ENCODE measurements at regions not wholly inside any gene's neighbourhood (a gene's known extent, or its start where the extent isn't known, plus 50 kb on each side); places are given as distances from the start of the nearest gene placed in this dataset.

DNA sequence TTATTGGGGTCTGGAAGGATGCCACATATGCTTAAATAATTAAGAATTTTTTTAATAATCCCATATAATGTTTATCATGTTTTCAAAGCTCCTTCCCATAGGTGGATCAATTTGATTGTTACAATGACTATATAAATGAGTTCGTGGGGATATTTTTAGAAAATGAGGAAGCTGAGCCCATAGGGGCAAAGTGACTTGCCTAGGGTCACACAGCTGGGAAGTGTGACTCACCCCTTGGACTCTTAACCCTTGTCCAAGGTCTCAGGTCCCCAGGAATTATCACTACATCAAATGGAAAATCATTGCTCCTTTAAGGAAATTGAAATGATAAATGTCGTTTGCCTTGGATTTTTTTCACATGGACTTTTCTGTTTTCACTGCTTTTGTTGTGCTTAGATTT is 161.2 kb upstream of the RGMA start:
- DNase-seq = no peak
- TF ChIP-seq, protein P1, sequence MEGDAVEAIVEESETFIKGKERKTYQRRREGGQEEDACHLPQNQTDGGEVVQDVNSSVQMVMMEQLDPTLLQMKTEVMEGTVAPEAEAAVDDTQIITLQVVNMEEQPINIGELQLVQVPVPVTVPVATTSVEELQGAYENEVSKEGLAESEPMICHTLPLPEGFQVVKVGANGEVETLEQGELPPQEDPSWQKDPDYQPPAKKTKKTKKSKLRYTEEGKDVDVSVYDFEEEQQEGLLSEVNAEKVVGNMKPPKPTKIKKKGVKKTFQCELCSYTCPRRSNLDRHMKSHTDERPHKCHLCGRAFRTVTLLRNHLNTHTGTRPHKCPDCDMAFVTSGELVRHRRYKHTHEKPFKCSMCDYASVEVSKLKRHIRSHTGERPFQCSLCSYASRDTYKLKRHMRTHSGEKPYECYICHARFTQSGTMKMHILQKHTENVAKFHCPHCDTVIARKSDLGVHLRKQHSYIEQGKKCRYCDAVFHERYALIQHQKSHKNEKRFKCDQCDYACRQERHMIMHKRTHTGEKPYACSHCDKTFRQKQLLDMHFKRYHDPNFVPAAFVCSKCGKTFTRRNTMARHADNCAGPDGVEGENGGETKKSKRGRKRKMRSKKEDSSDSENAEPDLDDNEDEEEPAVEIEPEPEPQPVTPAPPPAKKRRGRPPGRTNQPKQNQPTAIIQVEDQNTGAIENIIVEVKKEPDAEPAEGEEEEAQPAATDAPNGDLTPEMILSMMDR (IDR thresholded peaks at IDR 0.05) = no peak
- no peak for TF ChIP-seq POLR2A (IDR thresholded peaks at IDR 0.05)

DNA sequence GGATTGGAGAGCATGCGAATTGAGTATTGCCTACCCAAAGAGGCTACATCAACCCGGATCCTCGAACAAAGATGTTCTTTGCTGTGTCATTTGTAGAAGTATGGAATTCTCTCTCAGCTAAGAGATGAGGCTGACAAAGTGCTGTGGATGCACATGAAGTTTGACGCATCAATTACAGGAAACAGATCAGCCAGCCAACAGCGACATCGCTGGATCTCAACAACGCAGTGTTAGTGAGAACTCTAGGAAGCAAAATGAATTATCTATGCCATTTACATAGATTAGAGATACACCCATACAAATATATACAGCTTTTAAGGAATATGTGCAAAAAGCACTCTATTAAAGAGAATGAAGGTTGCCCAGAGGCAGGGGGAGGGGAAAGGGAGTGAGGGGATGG is 160.6 kb upstream of the RGMA start:
- no peak for DNase-seq
- Histone ChIP-seq H3K27me3 (no peaks in the 10 kb centered on the region), H3K4me1 (peaks cover 0 to 3% (median 0%) of the 10 kb centered on the region in 4 donors), H3K27ac (no peak overlapping the region), H3K9me3 (no peaks in the 10 kb centered on the region), H3K4me3 (no peak overlapping the region), H3K36me3 (no peaks in the 10 kb centered on the region)
- TF ChIP-seq, protein P1 (IDR thresholded peaks at IDR 0.05) = no peak
- TF ChIP-seq POLR2A (IDR thresholded peaks at IDR 0.05) = no peak

More for the DNA sequence above, 161.2 kb upstream of the RGMA start:
- Histone ChIP-seq H3K9me3 (no peaks in the 10 kb centered on the region), H3K4me1 (peaks cover 0 to 3% (median 0%) of the 10 kb centered on the region in 4 donors), H3K27ac (no peak overlapping the region), H3K36me3 (no peaks in the 10 kb centered on the region), H3K27me3 (no peaks in the 10 kb centered on the region), H3K4me3 (no peak overlapping the region)

DNA sequence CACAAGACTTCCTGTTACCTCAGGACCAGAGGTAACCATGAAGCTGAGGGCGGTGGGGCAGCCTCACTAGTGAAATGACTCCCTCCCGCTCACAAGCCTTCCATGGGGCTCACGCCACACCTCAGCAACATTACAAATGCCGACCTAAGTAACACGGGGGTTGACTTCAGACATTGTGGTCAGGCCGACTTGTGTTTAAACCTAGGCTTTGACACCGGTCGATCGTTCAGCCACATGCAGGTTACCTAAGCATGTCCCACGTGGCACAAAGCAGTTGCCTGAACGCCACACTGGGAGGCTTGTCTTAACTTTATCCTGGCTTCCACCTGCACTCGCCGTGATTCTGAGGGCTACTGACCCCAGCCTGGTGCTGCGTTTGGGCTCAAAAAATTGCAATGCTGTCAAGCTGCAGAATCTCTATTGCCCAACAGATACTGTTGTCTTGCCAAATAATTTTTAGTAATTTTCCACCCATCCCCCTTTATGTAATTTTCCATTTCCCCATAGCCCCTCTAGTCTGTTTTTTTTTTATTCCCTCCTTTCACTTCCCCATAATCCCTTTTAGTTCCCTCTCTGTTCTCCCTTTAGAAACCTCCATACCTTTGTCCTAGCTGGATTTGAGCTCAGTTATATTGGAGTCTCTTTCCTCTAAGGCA is 158.6 kb upstream of the RGMA start:
- Histone ChIP-seq H3K4me3 (no peak overlapping the region), H3K9me3 (no peaks in the 10 kb centered on the region), H3K27me3 (no peaks in the 10 kb centered on the region), H3K27ac (no peak overlapping the region), H3K36me3 (no peaks in the 10 kb centered on the region), H3K4me1 (peaks cover 0 to 3% (median 0%) of the 10 kb centered on the region in 4 donors)
- DNase-seq = no peak
- TF ChIP-seq, protein P1 (IDR thresholded peaks at IDR 0.05) = no peak
- no peak for TF ChIP-seq POLR2A (IDR thresholded peaks at IDR 0.05)

DNA sequence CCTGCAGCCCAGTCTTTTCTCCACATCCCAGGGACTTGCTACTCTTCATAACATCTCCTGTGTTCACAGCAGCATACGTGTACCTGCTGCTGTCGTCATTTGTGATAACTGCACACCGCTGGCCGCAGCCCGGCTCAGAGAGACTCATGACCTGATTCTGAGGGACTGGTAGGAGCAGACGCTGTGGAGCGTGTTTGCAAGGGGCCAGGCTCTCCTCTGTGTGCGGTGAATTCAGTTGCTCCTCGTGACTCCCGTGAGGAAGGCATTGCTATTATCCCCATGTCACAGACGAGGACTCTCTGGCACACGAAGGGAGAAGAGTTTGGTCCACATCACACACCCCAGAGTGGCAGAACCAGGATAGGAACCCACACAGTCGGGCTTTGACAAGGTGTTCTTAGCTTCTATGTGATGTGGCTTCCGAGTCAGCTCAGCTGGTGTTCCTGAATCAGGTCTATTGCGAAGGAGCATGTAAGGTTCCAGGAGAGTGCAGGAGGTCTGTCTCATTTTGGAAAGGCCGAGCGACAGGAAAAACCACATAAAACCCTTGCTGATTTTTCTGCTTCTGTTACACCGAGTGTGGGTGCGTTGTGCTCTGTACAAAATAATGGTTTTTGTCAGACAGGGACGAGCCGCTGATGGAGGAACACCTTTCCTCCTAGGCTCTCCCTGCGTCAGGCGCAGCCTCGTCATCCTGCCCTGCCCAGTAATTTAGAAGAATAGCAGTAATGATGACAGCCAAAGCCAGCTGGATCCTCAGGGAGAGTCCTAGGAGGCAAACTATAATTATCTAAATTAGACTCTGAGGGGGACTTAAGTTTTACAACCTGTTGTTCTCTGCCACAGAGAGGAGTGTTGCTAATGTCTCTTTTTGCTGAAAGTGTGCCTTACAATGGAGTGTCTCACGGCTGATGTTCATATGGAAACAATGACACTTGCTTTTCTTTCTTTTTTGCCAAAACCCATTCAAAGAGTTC is 157.5 kb upstream of the RGMA start:
- H3K4me3 ChIP-seq = no peak overlapping the region
- H3K36me3 ChIP-seq = no peaks in the 10 kb centered on the region
- H3K27me3 ChIP-seq = no peaks in the 10 kb centered on the region
- peaks cover 0 to 3% (median 0%) of the 10 kb centered on the region in 4 donors for H3K4me1 ChIP-seq
- no peak for DNase-seq
- no peak for TF ChIP-seq POLR2A (IDR thresholded peaks at IDR 0.05)
- TF ChIP-seq, protein P1 (IDR thresholded peaks at IDR 0.05) = no peak
- no peaks in the 10 kb centered on the region for H3K9me3 ChIP-seq
- H3K27ac ChIP-seq = no peak overlapping the region

DNA sequence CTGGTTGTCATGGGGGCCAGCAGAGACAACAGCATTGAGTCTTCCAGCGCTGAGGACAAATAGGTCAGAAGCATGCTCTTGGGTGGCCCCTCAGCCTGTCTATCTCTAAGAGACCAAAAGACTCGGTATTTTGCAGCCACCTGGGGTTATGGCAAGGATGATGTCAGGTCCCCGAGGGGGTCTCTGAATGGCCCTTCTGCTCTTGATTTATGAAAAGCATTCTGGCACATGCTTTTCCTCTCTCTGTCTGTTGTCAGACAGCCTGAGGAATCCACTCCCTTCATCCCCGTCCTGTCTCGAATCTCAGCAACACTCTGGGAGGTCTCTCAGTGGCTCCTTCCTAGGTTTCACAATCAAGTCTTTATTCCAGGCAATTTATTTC is 156.6 kb upstream of the RGMA start:
- Histone ChIP-seq H3K4me3 (no peak overlapping the region), H3K27me3 (no peaks in the 10 kb centered on the region), H3K4me1 (peaks cover 0 to 3% (median 0%) of the 10 kb centered on the region in 4 donors), H3K9me3 (no peaks in the 10 kb centered on the region), H3K27ac (no peak overlapping the region), H3K36me3 (no peaks in the 10 kb centered on the region)
- TF ChIP-seq, protein P1 (IDR thresholded peaks at IDR 0.05) = no peak
- TF ChIP-seq POLR2A (IDR thresholded peaks at IDR 0.05) = no peak
- no peak for DNase-seq
